ENCODE measurements at regions not wholly inside any gene's neighbourhood (a gene's known extent, or its start where the extent isn't known, plus 50 kb on each side); places are given as distances from the start of the nearest gene placed in this dataset.
"Not testable (repeated sequence)": the region's sequence is repeated elsewhere in the genome, so short reads cannot be mapped to it uniquely, and the experiment has no call there.

DNA sequence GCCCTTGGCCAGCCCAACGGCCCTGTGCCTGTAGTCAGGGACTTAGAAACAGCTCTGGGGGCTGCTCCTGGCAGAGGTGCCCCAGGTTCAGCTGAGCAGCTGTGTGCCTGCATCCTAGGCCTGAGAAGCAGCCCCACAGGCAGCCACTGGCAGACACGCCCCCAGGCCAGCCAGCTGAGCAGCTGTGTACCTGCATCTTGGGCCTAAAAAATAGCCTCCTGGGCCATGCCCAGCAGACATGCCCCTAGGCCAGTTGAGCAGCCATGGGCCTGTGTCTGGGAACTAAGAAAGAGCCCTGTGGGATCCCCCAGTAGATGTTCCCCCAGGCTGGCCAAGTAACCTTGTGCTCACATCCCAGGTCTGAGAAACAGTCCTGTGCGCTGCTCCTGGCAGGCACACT, 64.0 kb downstream of the TBR1 start:
- DNase-seq: no peak

DNA sequence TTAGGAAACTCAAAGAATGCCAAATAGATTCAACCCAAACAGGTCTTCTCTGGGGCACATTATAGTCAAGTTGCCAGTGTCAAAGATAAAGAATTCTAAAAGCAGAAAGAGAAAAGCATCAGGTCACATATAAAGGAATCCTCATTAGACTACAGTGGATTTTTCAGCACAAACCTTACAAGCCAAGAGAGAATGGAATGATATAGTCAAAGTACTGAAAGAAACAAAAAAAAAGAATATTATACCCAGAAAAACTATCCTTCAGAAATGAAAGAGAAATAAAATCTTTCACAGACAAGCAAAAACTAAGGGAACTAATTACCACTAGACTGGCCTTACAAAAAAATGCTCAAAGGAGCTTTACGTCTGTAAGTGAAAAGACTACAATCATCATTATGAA, 65.5 kb downstream of the TBR1 start:
- no peak for DNase-seq

- no peak for DNase-seq
Measured at GRCh38 chr2:161484061-161484460, 68.0 kb downstream of the TBR1 start.

GRCh38 chr2:161486111-161486510, 70.0 kb downstream of the TBR1 start:
- DNase-seq: no peak

GRCh38 chr2:161488131-161488699, 72.1 kb downstream of the TBR1 start:
- no peak for DNase-seq

GRCh38 chr2:161488879-161489278, 72.8 kb downstream of the TBR1 start:
- no peak for DNase-seq

GRCh38 chr2:161500892-161501610, 85.0 kb downstream of the TBR1 start:
- not testable (repeated sequence) for DNase-seq

GRCh38 chr2:161502279-161502678, 86.2 kb downstream of the TBR1 start:
- DNase-seq: not testable (repeated sequence)

DNA sequence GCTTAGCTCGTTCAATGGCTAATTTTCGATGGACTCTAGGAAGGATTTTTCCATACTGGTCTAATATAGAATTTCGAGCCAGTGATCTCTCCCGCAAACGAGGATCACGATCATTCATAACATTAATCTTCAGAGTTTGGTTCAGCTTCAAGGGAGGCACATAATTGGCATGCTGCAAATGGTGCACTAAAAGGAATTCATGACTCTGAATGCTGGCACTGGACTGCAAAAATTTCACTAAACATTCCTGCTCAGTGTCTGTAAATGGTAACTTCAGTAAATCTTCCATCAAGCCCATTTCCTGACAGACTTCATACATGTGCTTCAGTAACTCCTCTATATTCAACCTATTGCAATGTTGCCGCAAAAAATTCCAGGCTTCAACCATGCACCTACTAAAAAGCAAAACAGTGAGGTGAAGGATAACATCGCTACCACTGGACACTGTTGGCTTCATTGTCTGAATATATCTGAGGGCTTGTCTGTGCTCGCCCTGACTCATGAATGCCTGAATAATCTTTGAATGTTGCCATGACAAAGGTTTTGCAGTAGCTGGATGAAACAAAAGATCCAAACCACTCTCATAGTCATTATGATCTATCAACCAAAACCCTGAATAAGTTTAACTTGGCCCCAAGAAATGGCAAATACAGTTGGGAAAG, 88.7 kb downstream of the TBR1 start:
- DNase-seq: not testable (repeated sequence)

GRCh38 chr2:161505466-161505865, 89.4 kb downstream of the TBR1 start:
- not testable (repeated sequence) for DNase-seq

DNA sequence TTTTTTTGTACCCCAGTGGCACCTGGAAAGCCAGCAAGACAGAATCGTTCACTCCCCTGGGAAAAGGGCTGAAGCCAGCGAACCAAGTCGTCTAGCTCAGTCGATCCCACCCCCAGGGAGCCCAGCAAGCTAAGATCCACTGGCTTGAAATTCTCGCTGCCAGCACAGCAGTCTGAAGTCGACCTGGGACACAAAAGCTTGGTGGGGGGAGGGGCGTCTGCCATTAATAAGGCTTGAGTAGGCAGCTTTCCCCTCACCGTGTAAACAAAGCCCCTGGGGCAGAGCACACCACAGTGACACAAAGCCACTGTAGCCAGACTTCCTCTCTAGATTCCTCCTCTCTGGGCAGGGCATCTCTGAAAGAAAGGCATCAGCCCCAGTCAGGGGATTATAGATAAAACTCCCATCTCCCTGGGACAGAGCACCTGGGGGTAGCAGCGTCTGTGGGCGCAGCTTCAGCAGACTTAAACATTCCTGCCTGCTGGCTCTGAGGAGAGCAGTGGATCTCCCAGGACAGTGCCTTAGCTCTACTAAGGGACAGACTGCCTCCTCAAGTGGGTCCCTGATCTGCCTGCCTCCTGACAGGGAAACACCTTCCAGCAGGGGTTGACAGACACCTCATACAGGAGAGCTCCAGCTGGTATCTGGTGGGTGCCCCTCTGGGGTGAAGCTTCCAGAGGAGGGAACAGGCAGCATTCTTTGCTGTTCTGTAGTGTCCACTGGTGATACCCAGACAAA, 97.4 kb downstream of the TBR1 start:
- not testable (repeated sequence) for DNase-seq

DNA sequence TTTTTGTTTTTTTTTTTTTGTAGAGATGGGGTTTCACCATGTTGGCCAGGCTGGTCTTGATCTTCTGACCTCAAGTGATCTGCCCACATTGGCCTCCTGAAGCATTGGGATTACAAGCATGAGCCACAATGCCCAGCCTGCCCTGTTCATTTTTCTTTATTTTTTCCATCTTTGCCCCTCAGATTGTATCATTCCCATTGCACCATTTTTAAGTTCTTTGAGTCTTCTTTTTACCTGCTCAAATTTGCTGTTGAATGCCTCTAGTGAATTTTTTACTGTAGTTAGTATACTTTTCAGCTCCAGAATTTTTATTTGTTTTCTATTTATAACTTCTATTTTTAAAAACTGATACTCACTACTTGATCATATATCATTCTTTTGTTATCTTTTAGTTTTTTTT, 101.4 kb upstream of the SLC4A10 start:
- no peak for DNase-seq

- DNase-seq: no peak
Measured at GRCh38 chr2:161533218-161533617, 91.0 kb upstream of the SLC4A10 start.

DNA sequence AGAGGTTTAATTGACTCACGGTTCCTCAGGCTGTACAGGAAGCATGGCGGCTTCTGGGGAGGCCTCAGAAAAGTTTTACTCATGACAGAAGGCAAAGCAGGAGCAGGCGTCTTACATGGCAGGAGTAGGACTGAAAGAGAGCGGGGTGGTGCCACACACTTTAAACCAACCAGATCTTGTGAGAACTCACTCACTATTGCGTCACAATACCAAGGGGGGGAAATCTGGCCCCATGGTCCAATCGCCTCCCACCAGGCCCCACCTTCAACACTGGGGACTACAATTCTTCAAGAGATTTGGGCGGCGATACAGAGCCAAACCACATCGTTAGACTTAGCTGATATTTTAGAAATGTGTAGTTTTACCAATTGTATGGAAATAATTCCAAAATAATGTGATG, 77.6 kb upstream of the SLC4A10 start:
- DNase-seq: no peak

GRCh38 chr2:161547130-161547529, 77.1 kb upstream of the SLC4A10 start:
- DNase-seq: no peak

DNA sequence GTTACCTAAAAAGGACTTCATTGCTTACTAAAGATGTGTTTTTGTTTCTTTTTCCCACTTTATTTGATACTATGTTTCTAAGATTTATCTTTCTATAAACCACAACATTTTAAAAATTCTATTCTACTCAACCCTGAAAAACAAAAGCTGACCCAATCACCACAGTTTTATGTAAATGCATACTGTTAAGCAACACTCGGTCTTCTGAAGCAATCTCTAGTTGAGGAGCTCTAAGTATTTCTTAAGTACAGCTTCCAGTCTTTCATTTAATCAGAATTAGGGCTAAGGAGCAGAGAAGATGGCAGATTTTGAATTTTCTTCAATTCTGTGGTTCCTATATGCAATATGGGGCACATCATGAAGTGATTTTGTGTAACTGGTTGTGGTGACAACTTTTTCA, 72.2 kb upstream of the SLC4A10 start:
- no peak for DNase-seq

- no peak for DNase-seq
Measured at GRCh38 chr2:161555826-161556225, 68.4 kb upstream of the SLC4A10 start.

DNA sequence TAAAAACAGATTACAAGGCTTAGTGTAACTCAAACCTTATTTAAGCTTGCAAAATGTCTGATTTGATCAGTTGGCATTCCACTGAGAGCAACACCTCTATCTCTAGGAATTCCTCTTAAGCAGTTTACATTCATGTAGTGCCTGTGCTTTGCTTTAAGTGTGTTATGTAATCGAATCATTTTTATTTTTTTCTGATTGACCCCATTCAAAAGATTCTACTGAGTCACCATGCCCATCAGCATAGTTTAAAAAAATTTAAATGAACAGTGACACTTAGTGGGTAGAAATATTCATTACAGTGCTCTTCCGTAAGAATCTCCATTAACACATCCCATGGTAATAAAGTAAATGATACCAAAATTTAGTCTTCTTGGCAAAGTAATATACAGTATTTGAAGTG, 67.8 kb upstream of the SLC4A10 start:
- peak in 1 of 2 experiments; percentile 17 for DNase-seq

GRCh38 chr2:161557538-161557937, 66.7 kb upstream of the SLC4A10 start:
- no peak for DNase-seq

GRCh38 chr2:161564906-161565305, 59.3 kb upstream of the SLC4A10 start:
- no peak for DNase-seq

GRCh38 chr2:161569401-161569800, 54.8 kb upstream of the SLC4A10 start:
- no peak for DNase-seq

DNA sequence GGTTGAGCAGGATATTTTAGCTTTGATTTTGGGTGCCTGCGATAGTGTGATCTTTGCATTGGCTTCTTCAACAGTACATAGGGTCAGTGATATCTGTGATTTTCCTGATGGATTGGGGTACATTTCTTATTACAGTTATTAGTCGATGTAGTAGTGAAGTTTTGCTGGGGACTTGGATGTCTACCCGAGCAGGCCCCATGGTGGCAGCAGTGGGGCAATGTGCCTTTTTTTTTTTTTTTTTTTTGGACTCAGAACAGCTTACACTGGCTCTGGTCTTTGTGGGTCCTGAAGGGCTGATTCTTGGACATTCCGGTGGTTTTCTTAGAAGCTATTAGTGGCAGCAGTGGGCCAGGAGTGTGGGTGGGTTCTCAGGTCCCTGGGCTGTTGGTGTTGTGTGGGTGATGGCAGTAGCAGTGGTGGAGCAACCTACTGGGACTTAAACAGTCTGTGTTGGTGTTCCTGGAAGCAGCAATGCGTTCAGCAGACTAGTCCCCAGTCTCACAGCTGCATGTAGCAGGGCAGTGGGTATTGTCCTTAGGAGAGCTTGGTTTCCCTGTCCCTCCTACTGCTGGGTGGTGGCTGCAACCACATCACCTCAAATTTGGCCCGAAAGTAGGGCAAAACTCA, 53.7 kb upstream of the SLC4A10 start:
- DNase-seq: no peak

DNA sequence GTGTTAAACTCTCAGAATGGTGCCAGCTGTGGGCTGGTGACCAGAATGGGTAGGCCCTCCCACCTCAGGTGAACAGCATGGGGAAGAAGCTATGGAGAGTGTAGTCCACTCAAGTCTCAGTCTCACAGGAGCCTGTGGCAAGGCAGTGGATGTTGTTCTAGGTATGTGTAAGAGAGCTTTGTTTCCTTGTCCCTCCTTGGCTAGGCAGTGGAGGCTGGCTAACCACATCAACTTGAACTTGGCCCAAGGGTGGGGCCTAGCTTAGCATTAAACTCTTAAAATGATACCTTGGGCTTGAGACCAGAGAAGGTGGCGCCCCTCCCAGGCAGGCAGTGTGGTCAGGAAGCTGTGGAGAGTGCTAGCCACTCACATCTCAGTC, 53.2 kb upstream of the SLC4A10 start:
- DNase-seq: no peak
